NCI-H146 treated with DMSO at 0.1 percent for 48 hours (cell line): ENCODE measurements at regions not wholly inside any gene's neighbourhood (a gene's known extent, or its start where the extent isn't known, plus 50 kb on each side); places are given as distances from the start of the nearest gene placed in this dataset.

Source experiments
- DNase-seq: peaks from one replicate; lab custom pipeline; 2025; ENCODE audit not compliant: unreplicated experiment; lab: John Stamatoyannopoulos, UW

DNA sequence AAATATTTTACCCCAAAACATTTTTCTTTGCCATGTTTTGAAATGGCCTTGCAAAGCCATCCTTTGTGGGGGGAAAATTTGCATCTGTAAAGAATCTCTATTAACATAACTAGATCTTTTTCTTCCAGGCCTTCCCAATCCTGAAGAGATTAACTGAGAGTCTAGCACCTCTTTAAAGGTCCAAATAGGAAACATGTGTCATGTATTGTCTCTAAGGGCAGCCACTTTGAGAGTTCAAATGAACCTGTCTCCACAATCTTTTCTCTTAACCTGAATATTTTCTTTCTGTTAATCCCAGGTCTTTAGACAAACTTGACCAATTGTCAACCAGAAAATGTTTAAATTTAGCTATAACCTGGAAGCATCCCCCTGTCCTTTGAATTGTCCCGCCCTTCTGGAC is 236.6 kb upstream of the PROK2 start:
- DNase-seq: no peak

DNA sequence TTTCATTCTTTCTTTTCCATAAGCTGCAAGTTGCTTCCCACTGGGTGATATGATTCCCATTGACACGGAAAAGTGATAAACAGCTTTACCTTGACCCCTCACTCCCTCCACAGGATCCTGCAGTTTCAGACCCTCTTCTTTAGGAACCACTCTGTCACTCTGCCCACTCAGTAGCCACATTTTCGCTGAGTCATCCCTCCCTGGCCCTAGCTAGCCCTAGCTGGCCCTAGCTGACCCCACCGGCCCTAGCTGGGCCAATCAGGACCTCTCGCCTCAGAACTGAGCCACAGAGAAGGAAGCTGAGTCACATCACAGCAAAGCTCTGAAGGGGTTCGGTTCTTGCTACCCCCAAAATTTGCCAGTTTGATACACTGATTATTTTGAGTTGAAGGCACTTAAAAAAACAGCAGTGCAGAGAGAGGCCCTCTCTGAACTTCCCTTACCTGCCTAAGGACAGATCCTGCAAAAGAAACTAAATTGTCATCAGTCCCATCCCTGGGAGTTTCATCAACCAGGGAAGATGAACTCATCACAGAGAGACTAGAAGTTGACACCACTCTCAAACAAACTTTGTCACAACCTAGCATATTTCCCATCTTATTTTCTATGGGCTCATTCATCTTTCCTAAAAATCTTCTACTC is 233.5 kb upstream of the PROK2 start:
- no peak for DNase-seq

DNA sequence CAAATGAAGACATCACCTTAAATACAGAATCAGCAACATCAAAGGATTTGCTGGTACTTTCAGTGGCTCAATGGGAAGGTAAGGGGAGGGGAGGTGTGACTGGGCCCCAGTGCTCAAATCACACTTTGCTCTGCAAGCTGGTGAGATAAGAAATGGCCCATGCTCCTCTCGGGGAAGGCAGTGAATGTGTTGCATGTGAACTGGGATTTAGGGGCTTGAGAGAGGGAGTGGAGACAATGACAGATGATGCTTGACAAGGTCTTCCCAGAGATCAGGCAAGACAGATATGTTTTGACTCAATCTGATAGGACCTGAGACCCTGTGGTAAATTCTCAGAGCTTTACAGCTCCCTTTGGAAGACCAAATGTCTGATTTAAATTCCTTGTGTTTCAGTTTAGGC is 233.0 kb upstream of the PROK2 start:
- no peak for DNase-seq

DNA sequence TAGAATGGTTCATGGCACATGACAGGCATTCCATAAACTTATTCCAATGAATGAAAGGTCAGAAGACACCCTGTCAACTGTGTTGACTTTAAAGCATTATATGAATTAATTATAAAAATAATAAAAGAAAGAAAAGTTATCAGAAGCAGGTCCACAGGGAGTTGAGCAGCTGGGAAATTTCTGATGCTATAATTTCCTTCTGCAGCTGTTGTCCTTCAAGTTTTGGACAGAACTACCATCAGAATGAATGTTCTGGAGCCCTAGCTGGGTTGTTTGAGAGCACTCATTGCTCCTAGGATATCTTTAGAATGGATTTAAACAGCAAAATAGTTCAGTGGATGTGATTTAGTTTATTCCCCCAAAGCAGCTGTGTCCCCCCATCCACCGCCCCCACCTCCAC is 232.4 kb upstream of the PROK2 start:
- no peak for DNase-seq

DNA sequence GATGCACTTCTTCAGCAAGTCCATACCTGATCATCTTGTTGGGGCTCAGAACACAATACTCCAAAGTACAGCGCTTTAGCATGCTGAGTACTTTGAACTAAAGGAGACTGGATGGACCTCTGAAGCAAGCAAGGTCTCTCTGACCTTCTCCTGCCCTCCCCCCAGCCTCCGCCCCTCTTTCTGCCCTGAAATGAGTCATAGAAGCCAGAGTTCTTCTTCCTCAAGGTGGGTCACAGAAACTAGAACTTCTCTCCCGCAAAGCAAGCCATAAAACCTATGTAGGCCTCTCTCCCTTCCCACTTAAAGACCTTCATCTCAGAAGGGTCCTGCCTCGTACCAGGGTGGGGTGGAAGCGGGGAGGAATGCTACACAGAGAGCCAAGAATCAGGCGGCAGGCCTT is 230.5 kb upstream of the PROK2 start:
- no peak for DNase-seq

DNA sequence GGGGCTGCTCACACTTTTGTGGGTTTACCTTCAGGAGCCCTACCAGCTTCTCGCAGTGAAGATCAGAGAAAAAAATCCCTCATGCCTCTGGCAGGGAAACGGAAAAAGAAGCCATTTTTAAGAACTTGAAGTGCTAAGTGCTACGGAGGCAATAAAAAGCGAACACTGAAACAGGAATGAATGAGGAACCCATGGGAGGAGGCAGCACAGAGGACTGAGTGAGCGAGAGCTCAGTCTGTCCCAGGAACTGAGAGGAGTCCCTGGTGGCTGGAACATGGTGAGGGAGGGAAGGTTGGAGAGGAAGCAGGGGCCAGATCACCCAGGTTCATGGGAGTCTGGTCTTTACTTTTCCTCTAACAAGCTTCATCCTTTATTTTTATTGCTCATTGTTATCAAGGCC is 228.1 kb upstream of the PROK2 start:
- DNase-seq: no peak

DNA sequence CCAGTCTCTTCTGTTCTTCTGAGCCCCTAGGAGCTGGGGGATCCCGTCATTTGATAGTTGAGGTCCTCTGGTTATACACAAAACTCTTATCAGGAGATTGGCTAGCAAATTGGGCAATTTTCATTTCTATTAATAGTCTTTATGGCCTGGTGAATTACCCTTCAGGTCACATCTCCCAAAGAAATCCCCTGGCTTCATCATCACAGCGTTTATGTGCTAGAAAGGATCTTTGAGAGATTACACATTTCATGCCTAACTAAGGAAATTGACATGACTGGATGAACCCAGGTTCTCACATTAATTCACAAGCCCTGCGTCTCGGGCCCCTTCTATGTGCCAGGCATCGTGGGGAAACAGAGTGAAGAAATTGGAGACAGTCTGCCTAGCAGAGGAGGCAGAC is 227.4 kb upstream of the PROK2 start:
- no peak for DNase-seq

DNA sequence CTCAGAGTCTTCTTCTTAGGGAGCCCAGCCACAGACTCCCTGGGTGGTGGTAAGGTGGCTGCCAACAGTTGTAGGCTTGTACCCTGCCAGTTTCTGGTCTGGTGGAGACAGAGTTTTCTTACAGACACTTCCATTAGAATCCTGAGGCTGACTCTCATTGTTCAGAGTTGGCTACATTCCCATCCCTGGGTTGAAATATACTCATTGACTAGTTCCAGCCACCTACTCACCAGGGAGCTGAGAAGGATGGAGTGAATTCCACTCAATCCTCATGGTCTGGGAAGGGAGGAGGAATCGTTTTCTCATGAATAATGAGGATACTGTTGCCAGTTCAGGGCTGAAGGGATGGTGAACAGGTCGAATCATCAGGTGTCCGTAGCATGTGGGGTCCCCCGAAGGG is 226.5 kb upstream of the PROK2 start:
- no peak for DNase-seq

DNA sequence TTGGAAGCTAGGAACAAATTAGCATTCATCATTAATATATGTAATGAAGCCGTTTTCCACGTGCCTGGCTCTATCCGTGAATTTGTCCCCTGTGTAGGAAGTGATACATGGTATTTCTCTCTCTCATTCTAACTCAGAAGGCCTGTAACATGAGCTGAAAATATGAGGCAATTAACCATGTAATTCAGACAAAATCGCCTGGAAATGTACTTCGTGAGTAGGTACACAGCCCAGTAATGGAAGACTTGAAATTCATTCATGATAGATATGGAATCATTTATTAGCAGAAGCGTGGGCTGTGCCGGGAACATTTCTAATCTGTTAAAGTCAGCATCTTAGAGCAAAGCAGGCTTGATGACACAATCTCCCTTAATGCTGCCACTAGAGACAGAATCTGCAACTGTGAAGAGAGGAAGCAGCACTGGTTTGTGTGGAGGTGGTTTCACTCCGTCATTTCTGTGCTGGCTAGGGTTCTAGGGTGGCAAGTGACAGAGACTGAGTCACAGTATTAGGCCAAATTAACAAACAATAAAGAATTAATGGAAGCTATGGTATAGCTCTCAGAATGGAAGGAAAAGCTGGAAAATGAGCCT is 225.0 kb upstream of the PROK2 start:
- DNase-seq: no peak

DNA sequence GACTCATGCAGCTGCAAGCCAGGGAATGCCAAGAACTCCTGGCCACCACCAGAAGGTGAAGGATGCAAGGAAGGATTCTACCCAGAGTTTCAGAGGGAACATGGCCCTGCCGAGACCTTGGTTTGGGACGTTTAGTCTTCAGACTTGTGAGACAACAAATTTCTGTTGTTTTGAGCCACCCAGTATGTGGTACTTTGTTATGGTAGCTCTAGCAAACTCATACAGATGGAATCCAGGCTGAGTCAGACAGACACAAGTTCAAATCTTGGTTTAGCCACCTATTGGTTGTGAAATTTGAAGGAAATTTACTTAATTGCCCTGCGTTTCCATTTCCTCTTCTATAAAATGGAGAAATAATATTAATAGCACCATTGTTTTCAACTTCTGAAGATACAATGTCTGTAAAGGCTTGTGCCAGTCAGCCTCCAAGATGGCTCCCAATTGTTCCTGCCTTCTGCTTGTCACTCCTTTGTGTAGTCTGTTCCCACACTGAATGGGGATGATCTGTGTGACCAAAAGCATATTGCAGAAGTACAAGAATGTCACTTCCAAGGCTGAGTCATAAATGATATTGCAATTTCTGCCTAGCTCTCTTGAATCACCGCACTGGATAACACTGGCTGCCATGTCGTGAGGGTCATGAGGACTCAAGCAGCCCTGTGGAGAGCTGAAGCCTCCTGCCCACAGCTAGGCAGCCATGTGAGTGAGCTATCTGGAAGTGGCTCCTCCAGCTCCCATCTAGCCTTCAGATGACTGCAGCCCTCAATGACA is 223.5 kb upstream of the PROK2 start:
- no peak for DNase-seq

DNA sequence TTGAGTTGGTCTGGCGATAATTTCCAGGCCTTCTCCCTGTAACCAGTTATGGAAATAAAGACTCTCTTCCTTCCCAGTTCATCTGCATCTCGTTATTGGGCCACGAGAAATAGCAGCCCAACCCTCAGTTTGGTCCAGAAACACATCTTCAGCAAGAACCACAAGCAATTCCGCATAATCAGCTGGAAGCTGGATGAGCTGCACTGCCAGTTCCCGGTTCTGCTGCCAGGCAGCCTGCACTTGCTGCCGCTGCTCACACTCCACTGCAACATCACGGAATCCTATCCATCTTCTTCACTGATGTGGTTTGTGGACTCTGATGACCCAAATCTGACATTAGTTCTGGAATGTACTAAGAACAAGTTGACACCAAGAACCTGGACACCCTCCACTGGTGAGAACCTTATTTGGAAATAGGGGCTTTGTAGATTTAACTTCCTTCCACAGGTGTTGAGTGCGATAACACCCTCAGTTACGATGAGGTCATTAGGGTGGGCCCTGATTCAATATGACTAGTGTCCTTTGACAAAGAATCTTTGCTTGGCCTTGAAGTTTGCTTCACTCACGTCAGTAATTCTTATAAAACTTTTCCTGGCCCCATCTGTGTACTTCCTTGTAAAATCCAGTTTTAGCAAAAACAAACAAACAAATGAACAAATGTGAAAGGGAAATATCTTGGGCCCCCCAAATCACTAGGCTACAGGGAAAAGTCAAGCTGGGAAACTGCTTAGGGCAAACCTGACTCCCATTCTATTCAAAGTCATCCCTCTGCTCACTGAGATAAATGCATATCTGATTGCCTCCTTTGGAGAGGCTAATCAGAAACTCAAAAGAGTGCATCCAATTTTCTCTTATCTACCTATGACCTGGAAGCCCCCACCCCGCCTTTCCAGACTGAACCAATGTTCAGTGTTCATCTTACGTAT is 221.9 kb upstream of the PROK2 start:
- no peak for DNase-seq

DNA sequence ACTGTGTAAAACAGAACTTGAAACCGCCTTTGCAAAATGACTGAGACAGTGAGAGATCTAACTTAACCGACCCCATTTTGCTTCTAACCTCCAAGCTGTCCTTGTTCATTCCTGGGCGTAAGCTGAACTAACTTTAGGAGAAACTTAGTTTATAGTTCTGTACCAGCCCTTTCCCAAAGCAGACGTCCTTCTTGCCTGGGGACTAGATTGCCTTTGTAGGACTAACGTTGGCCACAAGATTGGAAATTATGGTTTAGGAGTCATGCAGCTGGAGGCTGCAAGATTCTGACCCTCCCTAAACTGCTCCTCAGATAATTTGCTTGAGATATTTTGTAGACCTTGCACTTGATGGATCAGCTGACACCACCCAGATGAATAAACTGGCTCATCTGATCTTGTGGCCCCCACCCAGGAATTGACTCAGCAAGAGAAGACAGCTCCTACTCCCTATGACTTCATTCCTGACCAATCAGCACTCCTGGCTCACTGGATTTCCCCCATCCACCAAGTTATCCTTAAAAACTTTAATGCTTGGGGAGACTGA is 219.9 kb upstream of the PROK2 start:
- no peak for DNase-seq

DNA sequence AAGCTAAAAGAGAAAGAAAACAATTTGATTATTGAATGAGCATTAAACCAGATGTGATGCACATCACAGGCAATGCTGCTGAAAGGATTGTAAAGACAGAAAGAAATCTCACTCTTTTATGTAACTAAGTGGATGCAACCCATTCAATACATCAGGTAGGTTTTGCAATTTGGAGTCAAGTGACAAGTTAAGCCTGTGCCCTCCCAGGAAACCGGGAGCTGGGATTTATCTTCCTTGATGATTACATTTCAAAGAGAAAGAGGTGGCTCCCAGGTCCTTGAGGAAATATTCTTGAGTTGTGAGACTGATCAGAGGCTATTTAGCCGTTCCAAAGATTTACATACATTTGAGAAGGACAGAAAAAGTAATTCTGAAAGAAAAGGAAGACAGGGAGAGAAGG is 219.0 kb upstream of the PROK2 start:
- DNase-seq: no peak

DNA sequence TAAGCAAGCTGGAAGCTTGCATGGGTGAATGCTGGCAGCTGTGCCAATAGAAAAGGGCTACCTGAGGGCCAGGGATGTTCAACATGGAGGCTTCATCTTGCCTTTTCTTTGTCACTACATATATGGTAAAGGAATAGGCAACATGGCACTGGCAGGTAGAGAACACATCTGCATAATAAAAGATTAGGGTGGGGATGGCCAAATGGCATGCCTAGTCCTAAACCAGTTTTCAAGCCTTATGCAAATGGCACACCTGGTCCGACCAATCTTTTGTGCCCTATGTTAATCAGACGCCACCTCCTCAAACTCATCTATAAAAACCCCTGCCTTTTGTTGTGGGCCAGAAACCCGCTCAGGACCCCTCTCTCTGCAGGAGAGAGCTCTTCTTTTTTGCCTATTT is 216.8 kb upstream of the PROK2 start:
- DNase-seq: no peak

DNA sequence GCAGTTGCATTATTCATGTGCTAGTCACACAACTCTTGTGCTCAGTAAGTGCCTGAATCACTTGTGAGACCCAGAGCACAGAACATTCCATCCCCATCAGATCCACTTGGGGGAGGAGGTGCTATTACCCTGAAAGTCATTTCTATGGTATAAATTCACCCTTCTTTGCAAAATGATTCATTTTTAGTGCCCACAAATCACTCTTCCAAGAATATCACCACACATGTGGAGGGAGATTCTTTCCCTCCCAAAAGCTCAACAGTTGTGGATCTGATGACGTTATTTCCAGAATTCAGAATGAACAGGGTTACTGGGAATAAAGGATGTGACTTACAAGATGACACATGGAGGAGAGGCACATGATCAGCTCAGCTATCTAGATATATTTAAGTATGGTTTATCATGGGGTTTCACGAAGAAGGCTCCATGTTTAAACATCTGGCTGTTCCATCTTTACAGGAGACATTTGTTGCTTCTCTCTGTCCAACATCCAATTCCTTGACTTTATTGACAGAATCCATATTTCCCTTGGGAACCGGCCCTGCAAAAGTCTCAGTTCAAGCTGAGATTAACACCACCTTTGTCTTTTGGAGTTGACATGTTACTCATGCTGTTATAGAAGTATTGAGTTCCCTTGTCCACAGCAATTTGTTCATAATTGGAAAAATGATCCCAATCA is 214.2 kb upstream of the PROK2 start:
- DNase-seq: no peak

DNA sequence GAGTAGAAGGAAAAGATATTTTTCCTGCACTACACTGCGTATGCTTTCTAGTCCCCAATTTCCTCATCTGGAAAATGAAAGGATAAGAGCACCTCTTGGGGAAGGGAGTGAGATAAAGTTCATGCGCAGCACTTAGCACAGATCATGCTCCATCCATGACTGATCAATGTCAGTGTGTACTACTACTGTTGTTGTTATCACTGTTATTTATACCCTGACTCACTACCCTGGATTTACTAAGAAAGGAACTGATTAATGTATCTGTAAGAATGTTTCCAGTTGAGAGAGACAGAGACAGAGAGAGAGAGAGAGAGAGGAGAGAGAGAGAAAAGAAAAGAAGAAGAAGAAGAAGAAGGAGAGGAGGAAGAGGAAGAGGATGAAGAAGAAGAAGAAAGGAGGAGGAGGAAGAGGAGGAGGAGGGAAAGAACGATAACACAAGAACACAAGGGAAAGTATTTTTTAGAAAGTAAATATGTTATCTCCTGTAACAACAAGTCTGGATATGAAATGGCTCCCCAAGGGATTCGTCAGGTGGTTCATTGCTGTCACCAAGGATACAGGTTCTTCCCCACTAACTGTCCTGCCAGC is 212.2 kb upstream of the PROK2 start:
- DNase-seq: no peak

DNA sequence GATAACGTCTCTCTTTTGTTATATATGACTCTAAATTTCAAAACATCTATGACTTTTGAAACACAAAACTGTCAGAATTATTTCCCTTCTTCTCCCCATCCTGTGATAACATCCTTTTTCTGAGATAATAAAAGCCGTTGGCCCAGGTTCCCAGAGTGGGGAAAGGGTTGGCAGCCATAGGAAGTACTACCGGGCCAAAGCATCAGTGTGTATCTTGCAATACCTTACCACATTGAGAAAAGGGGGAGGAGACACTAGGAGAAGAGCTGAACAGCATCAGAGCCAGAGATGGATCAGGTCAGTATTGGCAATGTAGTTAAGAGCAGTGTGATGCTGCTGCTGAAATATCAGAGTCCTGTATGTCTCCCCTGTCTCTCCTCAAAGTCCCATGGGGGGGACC is 210.0 kb upstream of the PROK2 start:
- DNase-seq: no peak

DNA sequence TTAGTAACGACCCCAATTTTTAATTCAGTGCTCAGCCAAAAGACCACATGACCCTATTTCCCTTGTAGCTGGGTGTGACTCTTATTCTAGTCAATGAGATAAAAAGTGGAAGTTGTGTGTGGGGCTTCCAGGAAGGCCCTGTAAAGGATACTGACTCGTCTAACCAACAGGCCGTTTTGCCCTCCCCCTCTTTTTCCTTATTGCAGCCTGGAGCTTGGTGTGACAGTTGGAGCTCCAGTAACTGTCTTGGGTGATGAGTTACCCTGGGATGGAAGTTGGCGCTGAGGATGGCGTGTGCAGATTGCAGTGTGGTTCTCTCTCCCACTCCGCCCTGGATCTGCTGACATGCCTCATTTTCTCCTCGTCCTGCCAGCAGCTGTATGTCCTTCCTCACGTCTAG is 209.3 kb upstream of the PROK2 start:
- no peak for DNase-seq

DNA sequence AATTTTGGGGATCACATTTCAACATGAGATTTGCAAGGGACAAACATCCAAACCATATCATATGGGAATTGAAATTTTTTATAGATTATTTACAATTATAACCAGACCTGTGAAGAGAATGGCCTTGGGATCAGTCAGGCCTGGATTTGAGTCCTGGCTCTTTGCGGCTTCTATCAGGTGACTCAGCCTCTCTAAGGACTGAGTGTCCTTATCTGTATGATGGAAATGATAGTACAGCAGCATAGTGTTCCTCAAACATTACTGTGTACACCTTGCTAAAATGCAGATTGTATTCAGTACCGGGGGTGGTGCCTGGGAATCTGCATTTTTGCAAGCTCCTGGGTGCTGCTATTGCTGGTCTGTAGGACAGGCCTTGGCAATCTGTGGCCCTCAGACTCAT is 206.7 kb upstream of the PROK2 start:
- DNase-seq: no peak

DNA sequence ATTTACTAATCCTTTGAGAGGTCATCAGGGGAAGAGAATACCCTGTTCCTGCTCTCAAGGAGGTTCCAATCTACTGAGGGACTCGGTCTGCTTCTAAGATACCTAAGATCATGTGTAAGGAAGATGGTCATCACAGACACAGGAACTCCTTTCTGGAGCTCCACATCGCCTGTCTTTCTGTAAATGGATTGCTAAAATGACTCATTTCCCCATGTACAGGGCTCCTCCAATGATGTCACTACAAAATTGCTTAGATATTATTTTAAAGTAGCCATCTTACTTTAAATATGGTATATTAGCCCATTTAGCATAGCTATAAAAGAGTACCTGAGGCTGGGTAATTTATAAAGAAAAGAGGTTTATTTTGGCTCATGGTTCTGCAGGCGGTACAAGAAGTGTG is 206.1 kb upstream of the PROK2 start:
- DNase-seq: no peak
